Thymus (tissue), 11 donors: ENCODE measurements at regions not wholly inside any gene's neighbourhood (a gene's known extent, or its start where the extent isn't known, plus 50 kb on each side); places are given as distances from the start of the nearest gene placed in this dataset.

Experiments used
- DNase-seq, 9 donors: peaks; one replicate each; pipeline ENCODE4 v3.0.0-alpha.2; 2013; ENCODE audit warnings: low spot score in 9 of 9, low read depth in 6 of 9, missing footprints in 1 of 9
- H3K27ac ChIP-seq, 2 donors: one replicate each; pipeline ENCODE4 v1.5.1; 2013; ENCODE audit warnings: control low read depth in 1 of 2, low read depth in 1 of 2, low read length in 1 of 2, mild to moderate bottlenecking in 1 of 2, moderate library complexity in 1 of 2
- H3K27me3 ChIP-seq, 2 donors: one replicate each; pipeline ENCODE4 v1.5.1; 2013; ENCODE audit warnings: low read length in 1 of 2; ENCODE audit not compliant: control insufficient read depth in 2 of 2, insufficient read depth in 1 of 2
- H3K36me3 ChIP-seq, 2 donors: one replicate each; pipeline ENCODE4 v1.5.1; 2013; ENCODE audit warnings: low read length in 1 of 2, mild to moderate bottlenecking in 1 of 2, moderate library complexity in 1 of 2; ENCODE audit not compliant: control insufficient read depth in 2 of 2, insufficient read depth in 2 of 2
- H3K4me1 ChIP-seq, 2 donors: one replicate each; pipeline ENCODE4 v1.5.1; 2013; ENCODE audit warnings: low read length in 2 of 2; ENCODE audit not compliant: control insufficient read depth in 2 of 2, insufficient read depth in 2 of 2
- H3K4me3 ChIP-seq, 2 donors: one replicate each; pipeline ENCODE4 v1.5.1; 2013; ENCODE audit warnings: low read length in 2 of 2, control low read depth in 1 of 2, mild to moderate bottlenecking in 1 of 2
- H3K9me3 ChIP-seq, 2 donors: one replicate each; pipeline ENCODE4 v1.5.1; 2013; ENCODE audit warnings: low read length in 1 of 2, mild to moderate bottlenecking in 1 of 2; ENCODE audit not compliant: control insufficient read depth in 2 of 2, insufficient read depth in 1 of 2
- whole genome bisulfite sequencing: extraction: QIAGEN DNeasy Blood & Tissue Kit; methylation state at CpG from one replicate; pipeline ENCODE4 v1.1.7; 2013; 5-methylcytosine and 5-hydroxymethylcytosine counted together
- donor health status: healthy.

DNA sequence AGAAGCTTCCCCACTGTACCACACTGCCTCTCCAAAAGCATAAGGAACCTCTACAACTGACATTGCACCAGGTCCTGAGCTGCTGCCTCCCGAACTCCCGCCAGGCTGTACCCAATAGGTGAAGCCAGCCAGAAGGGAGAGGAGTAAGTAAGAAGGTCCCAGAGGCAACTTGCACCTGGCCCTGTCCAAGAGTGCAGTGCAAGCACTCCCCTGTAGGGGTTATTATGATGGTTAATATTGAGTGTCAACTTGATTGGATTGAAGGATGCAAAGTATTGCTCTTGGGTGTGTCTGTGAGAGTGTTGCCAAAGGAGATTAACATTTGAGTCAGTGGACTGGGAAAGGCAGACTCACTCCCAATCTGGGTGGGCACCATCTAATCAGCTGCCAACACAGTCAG, 879.3 kb upstream of the SLIT2 start:
- WGBS, result 99% methylated on average over 2 of the region's 2 CpGs
- H3K4me3 ChIP-seq, result no peak overlapping the region
- DNase-seq, result no peak
- H3K9me3 ChIP-seq, result no peaks in the 10 kb centered on the region
- no peaks in the 10 kb centered on the region for H3K27me3 ChIP-seq
- H3K36me3 ChIP-seq, result no peaks in the 10 kb centered on the region
- H3K27ac ChIP-seq, result no peak overlapping the region
- no peaks in the 10 kb centered on the region for H3K4me1 ChIP-seq

DNA sequence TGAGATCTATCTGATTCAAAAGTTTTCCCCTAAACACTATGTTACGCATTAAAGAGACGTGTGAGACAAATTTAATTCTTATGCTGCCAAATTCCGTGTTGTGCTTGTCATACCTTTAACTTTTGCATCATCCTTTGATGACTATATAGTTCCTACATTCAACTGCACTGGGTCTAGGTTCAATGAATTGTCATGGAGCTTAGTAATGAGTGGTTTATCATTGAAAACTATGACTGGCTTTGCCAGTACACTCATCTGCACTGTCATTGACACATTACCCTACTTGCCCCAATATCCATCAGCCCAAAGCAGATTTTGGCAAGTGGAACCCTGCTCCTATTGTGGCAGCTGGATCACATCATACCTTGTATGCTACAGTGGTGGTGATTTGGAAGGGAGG, 882.9 kb upstream of the SLIT2 start:
- no peaks in the 10 kb centered on the region for H3K4me1 ChIP-seq
- H3K27me3 ChIP-seq, result no peaks in the 10 kb centered on the region
- WGBS, result 96% methylated on average over 3 of the region's 3 CpGs
- no peak overlapping the region for H3K27ac ChIP-seq
- no peaks in the 10 kb centered on the region for H3K36me3 ChIP-seq
- DNase-seq, result no peak
- H3K9me3 ChIP-seq, result no peaks in the 10 kb centered on the region
- H3K4me3 ChIP-seq, result no peak overlapping the region

DNA sequence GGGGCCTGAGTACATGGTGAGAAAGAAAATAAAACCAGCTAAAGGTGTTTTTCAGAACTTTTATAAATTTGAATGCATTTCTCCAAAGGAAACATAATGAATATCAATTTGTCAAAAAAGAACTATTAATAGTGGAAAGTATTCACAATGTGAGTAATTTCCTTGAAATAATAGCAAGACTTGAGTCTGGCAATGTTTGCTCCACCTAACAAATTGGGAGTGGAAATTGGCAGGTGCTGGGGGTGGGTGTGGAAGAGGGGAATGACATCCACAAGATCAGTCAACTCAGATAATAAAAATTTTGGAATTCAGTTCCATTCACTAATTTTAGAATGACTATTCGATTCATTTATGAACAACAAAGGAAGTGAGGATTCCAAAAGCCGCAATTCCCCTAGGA, 884.8 kb upstream of the SLIT2 start:
- DNase-seq, result no peak
- H3K27me3 ChIP-seq, result no peaks in the 10 kb centered on the region
- H3K27ac ChIP-seq, result no peak overlapping the region
- WGBS, result 96% methylated on average over 2 of the region's 2 CpGs
- H3K36me3 ChIP-seq, result no peaks in the 10 kb centered on the region
- H3K4me1 ChIP-seq, result no peaks in the 10 kb centered on the region
- H3K4me3 ChIP-seq, result no peak overlapping the region
- no peaks in the 10 kb centered on the region for H3K9me3 ChIP-seq

DNA sequence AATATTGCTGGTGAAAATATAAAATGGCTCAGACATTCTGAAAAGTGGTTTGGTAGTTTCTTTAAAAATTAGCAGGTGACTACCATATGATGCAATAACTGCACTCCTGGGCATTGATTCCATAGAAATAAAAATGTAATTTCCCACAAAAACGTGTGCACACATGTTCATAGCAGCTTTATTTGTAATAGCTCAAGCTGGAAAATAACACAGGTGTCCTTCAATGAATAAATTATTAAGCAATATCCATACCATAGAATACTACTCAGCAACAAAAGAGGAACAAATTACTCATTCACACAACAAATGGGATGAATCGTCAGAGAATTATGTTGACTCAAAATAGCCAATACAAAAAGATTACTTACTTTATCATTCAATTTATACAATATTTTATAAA, 893.7 kb upstream of the SLIT2 start:
- no peak for DNase-seq
- no peak overlapping the region for H3K4me3 ChIP-seq
- no peaks in the 10 kb centered on the region for H3K9me3 ChIP-seq
- 58% methylated on average over 2 of the region's 2 CpGs for WGBS
- H3K36me3 ChIP-seq, result no peaks in the 10 kb centered on the region
- no peak overlapping the region for H3K27ac ChIP-seq
- no peaks in the 10 kb centered on the region for H3K27me3 ChIP-seq
- no peaks in the 10 kb centered on the region for H3K4me1 ChIP-seq

DNA sequence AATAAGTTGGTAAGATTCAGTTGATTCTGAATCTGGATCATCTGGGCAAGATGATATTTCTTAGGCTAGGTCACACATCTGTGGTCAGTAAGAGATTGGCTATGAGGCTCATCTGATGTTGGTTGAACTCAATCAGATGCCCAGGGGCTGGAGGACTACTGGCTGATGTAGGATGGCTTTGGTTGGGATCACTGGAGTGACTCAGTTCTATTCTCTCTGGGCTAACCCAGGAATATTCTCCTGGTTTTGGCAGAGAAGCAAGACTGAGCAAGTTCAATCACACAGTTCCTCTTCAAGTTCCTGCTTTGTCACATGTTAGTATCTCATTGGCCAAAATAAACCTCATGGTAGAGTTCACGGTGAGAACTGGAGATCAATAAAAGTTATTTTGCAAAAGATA, 902.3 kb upstream of the SLIT2 start:
- WGBS, result 93% methylated on average over 1 of the region's 1 CpG
- Histone ChIP-seq H3K9me3 (no peaks in the 10 kb centered on the region), H3K36me3 (no peaks in the 10 kb centered on the region), H3K4me3 (no peak overlapping the region), H3K4me1 (no peaks in the 10 kb centered on the region), H3K27me3 (no peaks in the 10 kb centered on the region), H3K27ac (no peak overlapping the region)
- no peak for DNase-seq

DNA sequence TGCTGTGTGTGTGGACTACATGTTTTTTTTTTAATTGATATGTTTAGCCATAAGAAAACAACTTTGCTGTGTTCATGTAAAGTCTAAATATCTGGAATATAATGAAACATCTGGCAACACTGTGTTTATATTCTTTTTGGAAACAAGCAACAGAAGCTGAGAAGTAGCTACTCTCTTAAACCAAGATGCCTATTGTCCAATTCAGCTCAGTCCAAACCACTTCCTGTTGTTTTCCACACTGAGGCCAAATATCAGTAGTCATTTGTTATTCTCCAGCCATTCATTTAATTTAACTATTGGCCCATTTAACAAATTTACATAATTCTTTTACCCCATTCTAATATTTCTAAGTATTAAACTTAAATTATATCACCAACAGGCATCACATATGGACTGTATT, 903.0 kb upstream of the SLIT2 start:
- no peaks in the 10 kb centered on the region for H3K27me3 ChIP-seq
- no peak overlapping the region for H3K4me3 ChIP-seq
- DNase-seq, result no peak
- H3K27ac ChIP-seq, result no peak overlapping the region
- H3K36me3 ChIP-seq, result no peaks in the 10 kb centered on the region
- no peaks in the 10 kb centered on the region for H3K4me1 ChIP-seq
- H3K9me3 ChIP-seq, result no peaks in the 10 kb centered on the region

DNA sequence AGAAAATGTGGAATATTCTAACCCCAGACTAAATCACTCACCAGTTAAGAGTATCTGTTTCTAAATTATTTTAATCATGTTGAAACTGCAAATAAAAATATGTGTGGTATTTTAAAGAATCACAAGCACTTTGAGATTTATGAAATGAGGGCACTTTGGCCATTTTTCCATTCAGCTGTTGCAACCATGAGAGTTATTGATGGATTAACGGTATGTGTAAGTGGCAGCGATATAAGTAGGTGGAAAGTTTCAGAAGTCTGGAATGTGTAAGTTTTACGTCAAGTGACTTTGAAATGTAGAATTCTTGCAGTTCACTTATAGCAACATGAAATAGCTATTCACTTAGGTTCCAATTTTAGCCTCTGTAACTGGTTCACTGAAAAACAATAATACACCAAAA, 905.1 kb upstream of the SLIT2 start:
- Histone ChIP-seq H3K4me1 (no peaks in the 10 kb centered on the region), H3K27me3 (no peaks in the 10 kb centered on the region), H3K36me3 (no peaks in the 10 kb centered on the region), H3K27ac (no peak overlapping the region), H3K4me3 (no peak overlapping the region), H3K9me3 (no peaks in the 10 kb centered on the region)
- 94% methylated on average over 3 of the region's 3 CpGs for WGBS
- no peak for DNase-seq

DNA sequence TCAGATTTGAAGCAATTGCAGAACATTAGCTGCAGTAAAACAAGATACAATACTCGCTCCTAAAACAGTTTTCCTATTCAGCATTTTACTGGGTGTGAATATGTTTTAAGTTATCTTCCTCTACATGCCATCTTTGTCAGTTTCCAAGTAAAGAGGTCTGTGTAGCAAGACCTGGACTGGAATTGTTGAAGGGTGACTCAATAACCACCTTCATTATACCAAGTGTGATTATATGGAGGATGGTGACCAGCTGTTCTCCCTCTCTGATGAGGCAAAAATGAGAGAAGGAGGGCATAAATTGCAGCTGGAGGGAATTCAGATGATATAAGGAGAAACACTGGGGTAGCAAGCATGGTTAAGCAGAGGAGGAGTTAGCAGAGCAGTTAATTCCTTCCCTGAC, 922.1 kb upstream of the SLIT2 start:
- Histone ChIP-seq H3K9me3 (no peaks in the 10 kb centered on the region), H3K36me3 (no peaks in the 10 kb centered on the region), H3K4me3 (no peak overlapping the region), H3K4me1 (no peaks in the 10 kb centered on the region), H3K27me3 (no peaks in the 10 kb centered on the region), H3K27ac (no peak overlapping the region)
- WGBS, result 94% methylated on average over 1 of the region's 1 CpG
- no peak for DNase-seq

DNA sequence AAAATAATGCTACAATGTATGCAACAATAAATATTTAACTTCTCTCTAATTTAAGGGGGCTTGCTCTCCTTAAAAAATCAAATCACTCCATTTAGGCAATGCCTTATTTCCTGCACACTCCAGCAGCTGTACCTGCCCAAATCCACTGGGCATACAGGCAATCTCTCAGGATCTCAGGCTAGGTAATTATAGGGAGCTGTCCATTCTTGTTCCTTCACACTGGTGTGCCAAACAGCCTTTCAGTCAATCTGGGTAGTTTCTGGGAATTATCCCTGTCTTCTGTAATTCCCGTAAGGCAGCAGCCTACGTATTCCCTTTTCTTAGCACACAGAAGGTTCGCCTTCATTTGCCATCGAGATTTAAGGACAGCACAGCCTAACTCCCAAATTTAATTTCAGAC, 922.6 kb upstream of the SLIT2 start:
- WGBS, result 90% methylated on average over 4 of the region's 4 CpGs
- Histone ChIP-seq H3K27ac (no peak overlapping the region), H3K9me3 (no peaks in the 10 kb centered on the region), H3K36me3 (no peaks in the 10 kb centered on the region), H3K27me3 (no peaks in the 10 kb centered on the region), H3K4me1 (no peaks in the 10 kb centered on the region), H3K4me3 (no peak overlapping the region)
- no peak for DNase-seq

DNA sequence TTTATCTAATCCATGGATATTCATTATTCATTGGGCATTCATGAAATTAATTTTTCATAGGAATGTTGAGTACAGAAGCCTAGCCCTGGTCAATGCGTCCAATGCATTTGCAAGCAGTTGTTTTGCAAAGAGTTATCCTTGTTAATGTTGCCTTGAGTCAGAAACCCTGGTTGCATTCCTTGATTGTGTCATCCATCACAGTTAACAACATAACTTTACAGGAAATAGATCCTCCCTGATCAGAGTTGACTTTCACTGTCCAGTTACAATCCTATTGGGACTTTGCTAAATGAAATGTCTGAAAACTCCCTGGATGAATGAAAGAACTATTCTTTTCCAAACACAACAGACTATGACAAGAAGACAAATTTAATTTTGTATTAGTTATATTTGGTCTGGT, 924.3 kb upstream of the SLIT2 start:
- WGBS, result 93% methylated on average over 1 of the region's 1 CpG
- Histone ChIP-seq H3K27me3 (no peaks in the 10 kb centered on the region), H3K27ac (no peak overlapping the region), H3K4me3 (no peak overlapping the region), H3K36me3 (no peaks in the 10 kb centered on the region), H3K4me1 (no peaks in the 10 kb centered on the region), H3K9me3 (no peaks in the 10 kb centered on the region)
- no peak for DNase-seq
